Head of caudate nucleus (tissue), 42 donors: ENCODE measurements at regions not wholly inside any gene's neighbourhood (a gene's known extent, or its start where the extent isn't known, plus 50 kb on each side); places are given as distances from the start of the nearest gene placed in this dataset.
A peak's percentile ranks its signal among the peaks of the same experiment; 100 is the strongest.

Source experiments
- DNase-seq, 42 donors: peaks; one replicate each; pipeline versions ENCODE4 v3.0.0 to v3.0.0-alpha.2; 2020 to 2021; ENCODE audit warnings: mixed read lengths in 7 of 42
- intact Hi-C: fragments of 100-400 bp; cut with DNase I; formaldehyde crosslinking; loops from one replicate; pipeline ENCODE4 v1.15.0; 2022

DNA sequence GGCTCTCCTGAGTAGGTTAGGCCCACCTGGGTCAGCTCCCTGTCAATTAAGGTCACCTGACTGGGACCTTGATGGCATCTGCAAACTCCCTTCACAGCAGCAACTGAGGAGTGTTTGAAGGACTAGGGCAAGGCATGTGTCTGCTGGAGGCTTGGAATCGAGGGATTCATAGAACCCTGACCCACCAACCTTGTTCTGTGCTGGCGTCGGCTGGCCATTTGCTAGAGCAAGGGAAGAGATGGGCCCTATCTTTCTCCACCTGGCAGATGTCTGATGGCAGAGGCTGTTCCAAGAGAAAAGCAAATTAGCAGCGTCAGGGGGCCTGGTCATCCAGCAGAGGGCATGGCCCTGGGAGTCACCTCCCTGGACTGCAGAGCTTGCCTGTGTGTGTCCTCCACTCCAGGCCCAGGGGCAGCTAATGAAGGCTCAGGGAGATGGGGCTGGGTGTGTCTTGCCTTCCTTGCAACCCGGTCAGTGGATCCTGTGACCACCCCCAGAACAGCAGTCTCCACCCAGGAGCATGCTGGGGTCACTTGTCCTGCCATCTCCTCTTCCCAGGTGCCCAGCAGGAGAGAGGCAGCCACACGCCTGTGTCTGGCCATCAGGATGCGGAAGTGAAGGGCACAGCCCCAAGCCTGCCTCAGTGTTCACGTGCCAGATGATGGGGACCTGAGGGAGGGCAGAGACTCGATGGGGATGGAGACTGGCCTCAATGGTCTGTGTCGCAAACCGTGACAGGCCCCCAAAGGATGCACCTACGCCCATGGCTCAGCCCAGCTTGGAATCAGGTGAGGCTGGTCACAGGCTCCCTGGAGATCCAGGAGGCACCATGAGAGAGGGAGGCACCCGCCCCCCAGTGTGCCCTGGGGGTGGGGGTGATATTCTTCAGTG, 53.9 kb downstream of the BARX1 start:
- intact Hi-C loops, result no loop called here
- peak in 17 of 42 donors; percentile 0 to 37 (median 9) for DNase-seq

DNA sequence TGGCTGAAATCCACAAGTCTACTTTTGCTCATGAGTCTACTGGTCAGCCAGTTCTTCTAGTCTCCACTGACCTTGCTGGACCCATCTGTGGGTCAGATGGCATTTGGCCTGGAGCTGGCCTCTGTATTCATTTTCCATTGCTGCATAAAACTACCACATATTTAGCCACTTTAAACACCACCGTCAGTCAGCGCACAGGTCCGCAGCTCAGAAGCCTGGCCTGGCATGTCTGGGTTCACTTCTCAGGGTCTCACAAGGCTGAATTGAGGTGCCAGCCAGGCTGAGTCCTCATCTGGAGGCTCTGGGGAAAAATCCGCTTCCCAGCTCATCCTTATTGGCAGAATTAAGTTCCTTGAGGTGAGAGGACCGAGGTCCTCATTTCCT, 54.7 kb downstream of the BARX1 start:
- peak in 13 of 42 donors; percentile 0 to 27 (median 8) for DNase-seq
- intact Hi-C loops, result no loop called here

DNA sequence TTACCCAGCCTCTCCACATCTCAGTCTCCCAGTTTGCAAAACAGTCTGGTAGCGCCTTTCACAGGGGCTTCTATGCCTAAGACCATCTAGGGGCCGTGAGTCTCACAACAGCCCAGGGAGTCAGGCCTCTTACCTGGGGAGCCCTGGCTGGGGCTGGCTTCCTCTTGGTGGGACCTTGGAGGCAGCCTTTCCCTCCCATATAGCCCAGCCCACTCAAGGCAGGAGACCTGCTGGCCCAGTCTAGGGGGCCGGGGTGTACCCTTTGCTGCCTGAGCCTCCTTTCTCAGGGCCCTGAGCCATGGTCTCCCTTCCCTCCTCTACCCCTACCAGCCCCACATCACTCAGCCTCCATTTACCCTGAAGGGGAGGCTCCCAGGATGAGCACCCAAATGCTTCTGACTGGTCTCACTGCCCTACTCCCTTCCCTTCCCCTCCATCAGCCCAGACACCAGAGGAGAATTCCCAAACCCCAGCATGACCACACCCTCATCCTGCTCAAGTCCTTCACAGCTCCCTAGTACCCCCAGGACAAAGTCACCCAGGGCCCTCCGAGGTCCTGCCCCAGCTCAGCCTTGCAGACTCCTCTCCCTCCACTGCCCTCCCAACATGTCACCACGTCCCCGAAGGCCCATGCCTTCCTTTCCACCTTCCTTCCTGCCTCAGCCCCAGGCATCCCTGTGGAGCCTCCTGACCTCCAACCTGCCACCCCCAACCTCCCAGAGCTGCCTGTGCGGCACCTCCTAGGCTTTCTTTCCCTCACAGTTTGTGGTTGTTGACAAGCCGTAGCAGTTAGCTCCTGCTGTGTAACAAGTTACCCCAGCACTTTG, 55.3 kb downstream of the BARX1 start:
- intact Hi-C loops, result no loop called here
- DNase-seq, result peak in 18 of 42 donors; percentile 1 to 34 (median 6)

DNA sequence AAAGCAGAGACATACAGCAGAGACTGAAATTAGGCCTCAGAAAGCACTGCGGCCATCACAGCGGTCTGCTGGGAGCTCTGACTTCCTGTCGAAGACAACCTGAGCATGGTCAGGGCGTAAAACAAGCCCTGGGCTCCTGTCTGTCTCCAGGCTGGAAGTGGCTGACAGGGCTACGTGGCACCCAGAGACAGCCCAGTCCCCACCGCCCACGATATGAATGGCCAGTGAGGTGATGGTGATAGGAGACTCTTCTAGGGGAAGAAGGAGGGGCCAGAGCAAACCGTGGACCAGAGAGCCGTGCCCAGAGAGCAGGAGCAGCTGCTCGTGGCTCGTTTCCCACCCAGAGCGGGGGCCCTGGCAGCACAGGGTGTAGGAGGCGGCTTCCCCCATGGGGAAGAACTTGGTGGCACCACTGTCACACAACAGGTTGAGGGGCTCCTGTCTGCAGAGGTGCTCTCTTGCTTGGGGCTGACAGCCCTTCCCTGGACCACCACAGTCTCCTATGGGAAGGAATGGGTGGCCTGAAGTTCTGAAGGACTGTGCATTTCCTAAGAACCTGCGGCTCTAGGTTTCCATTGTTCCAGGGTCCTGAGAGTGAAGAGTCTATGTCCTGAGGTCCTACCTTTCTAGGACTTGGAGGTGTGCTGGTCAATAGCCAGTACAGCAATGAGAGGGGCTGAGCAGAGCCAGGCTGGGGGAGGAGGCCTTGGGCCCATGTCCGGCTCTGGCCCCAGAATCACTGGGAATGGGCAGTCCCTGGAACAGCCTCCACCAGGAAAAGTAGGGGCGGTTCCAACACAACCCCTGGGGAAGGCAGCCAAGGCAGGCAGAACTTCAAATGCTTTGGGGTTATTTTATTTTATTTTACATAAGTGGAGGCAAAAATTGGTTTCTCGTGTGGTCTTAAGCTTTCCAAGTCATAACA, 56.4 kb downstream of the BARX1 start:
- DNase-seq, result peak in 13 of 42 donors; percentile 1 to 32 (median 10)
- intact Hi-C loops, result no loop called here

DNA sequence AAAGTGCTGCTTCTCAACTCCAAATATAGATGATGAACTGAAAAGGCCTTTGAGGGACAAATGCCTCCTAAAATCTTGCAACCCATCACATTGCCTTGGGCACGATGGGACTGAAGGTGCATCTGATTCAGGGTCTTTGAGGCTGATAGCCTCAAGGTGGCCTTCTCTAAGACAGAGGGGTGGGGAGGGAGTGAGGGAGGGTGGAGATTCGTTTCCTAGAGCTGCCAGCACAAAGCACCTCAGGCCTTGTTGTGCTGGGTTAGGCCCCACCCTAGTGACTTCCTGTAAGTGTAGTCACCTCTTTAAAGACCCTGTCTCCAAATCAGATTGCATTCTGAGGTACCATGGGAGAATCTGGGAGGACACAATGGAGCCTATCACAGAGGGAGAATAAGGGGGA, 57.1 kb downstream of the BARX1 start:
- intact Hi-C loops, result no loop called here
- DNase-seq, result peak in 5 of 42 donors; percentile 1 to 11 (median 4)

DNA sequence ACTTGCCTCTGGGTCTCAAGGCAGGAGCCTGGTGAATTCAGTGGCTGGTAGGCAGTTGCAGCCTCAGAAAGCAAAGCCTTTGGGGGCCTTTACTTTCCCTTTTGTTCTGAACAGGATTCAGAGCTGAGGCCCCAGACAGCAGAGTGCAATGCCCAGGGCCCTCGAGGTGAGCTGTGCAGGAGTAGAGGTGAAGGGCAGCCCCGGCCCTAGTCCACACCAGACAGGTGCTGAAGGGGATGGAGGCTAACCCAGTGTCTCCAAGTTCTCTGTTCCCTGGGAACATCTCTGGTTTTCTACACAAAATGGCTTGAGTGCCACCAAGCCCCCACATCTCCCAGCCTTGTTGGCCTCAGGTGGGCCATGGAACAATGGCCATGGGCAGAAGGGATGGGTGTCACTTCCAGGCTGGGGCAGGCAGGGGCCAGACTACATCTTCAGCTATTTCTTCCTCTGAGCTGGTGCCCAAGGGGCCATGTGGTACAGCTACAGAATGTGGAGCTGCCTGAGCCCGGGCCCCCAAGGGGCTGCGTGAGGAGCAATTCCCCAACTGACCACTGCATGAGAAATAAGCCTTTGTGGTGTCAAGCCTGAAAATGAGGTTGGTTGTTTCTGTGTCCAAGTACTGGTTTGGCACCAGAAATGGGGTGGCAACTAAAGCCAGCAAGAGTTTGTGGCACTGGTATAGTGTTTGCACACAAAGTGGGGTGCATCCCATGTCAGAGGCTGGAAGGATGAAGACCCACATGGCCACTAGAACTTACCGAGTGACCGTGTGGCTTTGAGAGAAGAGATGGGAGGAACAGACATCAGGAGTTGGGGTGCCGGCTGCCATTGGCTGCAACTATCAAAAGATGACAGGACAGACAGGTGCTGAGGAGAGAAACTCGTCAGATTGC, 57.8 kb downstream of the BARX1 start:
- peak in 8 of 42 donors; percentile 4 to 35 (median 9) for DNase-seq

DNA sequence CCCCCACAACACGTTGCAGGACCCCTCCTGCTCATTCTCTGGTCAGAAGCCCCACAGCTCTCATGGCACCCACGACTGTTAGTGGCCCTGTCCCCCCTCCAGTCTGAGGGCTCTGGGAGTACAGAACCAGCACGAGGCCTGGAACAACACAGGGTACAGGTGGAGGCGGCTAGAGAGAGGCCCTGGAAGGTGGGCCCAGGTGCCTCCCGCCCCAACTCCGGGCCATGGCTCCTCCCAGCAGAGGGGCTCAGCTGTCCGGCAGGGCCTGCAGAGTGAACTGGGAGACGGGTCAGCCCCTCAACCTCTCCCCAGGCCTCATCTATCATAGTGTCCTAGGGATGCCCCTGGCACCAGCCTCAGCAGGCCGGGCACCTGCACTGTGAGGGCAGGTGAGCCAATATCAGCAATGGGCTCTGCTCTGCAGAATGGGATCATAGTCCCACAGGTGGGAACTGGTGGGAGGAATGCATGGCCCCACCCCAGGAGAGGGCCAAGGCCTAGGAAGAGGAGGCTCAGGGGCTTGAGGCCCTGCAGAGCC, 58.6 kb downstream of the BARX1 start:
- peak in 7 of 42 donors; percentile 1 to 27 (median 14) for DNase-seq
- intact Hi-C loops, result no loop called here

More for the DNA sequence above, 57.8 kb downstream of the BARX1 start:
- intact Hi-C loops, result no loop called here

DNA sequence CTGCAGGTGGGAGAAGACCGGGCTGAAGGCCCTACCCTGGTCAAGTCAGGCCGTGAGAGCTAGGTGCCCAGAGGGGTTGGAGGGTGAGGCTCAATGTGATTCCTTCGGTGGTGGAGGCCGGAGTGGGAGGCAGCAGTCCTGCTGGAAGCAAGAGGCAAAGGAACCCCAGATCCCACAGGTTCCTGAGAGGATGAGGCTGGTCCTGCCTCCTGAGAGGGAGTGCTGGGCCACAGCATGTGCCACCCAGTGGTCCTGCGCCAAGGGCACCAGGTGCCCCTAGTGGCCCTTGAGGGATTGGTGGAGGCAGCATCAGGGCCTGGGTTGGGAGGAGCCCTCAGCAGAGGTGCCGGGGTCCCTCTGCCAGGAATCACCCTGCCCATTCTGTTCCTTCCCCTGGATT, 59.1 kb downstream of the BARX1 start:
- peak in 6 of 42 donors; percentile 6 to 36 (median 13) for DNase-seq
- intact Hi-C loops, result no loop called here

DNA sequence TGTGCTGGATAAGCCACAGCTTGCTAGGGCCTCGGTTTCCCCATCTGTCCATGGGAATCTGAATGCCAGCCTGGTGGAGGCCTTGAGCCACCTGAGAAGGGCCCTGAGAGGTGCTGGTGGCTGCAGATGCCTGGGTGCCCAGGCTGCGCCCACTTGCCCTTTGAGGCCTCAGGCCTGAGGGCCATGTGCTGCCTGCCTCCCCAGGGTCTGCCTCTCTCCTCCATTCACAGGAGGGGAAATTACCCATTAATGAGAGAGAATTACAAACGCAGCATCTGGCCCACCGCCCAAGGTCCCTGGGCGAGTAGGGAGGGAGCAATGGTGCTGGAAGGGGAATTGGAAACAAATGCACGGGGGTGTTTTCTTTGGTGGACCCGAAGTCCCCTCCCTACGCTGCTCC, 59.6 kb downstream of the BARX1 start:
- DNase-seq, result peak in 6 of 42 donors; percentile 6 to 29 (median 18)
- intact Hi-C loops, result no loop called here

DNA sequence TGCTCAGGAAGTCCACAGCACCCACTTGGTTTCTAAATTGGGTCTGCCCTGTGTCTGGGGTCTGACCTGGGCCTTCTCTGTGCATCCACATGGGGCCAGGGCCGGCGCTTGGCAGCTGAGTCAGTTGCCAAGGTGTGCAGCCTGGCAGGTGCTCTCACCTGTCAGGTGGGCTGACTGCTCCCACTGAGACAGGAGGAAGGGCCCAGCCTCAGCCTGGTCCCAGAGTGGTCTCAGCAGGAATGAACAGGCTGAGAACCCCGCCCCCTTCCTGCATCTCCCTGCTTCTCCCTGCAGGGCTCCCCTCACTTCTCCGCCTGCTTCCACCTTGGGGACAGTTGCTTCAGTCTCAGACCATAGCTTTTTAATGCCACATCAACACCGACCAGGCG, 60.5 kb downstream of the BARX1 start:
- intact Hi-C loops, result no loop called here

DNA sequence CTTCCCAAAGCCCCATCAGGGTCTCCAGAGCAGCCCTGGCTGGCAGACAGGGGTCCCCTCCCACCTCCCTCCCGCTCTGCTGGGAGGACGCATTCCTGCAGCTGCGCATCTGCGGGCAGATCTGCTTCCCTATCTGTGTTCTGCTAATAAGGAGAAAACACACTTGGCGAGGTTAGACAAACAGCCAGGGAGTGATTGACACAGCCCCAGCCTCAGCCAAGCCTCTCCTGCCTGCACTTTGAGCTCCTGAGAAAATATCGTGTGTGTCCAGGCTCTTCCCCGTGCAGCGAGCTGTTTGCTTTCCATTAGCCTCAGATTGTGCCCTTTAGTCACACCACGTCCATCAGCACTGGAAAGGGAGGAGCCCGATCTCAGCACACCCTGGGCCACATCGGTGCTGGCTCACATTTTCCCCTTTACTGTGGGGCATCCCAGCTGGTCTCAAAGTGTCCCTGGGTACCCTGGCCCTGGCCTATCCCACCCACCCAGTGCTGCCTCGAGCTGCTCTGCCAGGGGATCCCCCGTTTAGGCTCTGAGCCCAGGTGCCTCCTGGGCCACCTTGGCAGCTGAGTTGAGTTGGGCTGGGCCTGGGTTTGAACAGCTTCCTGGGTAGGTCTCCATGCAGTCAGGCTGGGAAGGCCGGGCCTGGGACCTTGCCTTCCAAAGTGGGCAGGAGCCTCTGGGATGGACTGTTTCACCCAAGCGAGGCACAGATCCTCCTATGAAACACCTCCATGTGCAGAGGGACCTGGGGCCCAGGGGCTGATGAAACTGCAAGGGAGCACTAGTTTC, 61.1 kb downstream of the BARX1 start:
- intact Hi-C loops, result no loop called here
- DNase-seq, result peak in 7 of 42 donors; percentile 5 to 35 (median 19)

More for the DNA sequence above, 60.5 kb downstream of the BARX1 start:
- DNase-seq, result peak in 4 of 42 donors; percentile 6 to 25 (median 15)

DNA sequence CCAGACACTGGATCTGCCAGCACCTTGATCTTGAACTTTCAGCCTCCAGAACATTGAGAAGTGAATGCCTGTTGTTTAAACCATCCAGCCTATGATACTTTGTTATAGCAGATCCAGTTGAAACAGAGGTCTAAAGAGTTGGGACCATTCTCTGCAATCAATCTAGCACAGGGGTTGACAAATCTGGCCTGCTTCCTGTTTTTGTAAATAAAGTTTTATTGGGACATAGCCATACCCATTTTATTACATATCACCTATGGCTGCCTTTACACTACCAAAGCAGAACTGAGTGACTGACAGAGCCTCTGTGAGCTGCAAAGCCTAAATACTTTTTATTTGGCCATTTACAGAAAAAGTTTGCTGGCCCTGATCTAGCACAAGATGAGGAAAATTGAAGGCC, 62.0 kb downstream of the BARX1 start:
- DNase-seq, result no peak
- intact Hi-C loops, result no loop called here

DNA sequence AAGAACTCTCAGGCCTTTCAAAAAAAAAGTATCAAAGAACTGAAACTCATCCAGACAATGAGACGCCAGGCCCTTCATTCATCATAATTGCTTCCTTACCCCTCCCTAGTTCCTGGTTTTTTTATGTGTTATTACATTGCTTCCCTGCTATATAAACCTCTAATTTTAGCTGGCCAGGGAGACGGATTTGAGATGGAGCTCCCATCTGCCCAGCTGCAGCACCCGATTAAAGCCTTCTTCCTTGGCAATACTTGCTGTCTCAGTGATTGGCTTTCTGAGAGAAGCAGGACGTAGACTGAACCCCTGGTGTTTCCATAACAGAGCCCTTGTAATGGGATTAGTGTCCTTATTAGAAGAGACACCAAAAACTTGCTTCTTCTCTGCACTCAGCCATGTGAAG, 62.4 kb downstream of the BARX1 start:
- peak in 1 of 42 donors; percentile 14 for DNase-seq
- intact Hi-C loops, result no loop called here

DNA sequence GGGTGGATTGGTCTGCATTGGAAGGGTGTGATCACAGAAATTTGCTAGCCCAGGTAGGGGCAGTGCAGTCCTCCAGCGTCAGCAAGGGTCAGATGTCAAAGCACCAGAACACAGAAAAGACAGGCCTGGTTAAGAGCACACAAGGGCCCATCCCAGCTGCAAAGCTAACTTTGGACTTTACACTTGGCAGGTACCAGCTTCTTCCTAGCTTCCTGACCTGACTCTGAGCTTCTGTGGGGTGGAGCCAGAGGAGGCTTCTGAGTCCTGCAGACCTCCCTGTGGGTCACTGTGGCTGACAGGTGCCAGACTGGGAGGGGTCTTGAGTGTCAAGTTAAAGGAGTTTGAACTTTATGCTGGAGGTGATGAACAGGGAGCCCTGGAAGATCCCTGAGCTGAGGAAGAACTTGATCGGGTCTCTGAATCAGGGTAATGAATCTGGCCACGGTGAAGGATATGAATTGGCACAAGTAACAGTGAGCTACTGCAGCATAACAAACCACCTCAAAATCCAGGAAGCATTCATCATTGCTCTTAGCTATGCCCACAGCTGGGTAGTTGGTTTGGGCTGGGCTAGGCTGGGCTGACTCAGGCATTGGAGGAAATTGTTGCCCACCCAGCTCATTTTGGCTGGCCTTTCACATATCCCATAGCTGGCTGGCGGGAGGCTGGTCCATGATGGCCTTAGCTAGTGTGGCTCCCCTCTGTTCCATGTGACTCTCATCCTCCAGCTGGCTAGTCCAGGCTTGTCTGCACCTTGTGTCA, 63.4 kb downstream of the BARX1 start:
- intact Hi-C loops, result no loop called here
- DNase-seq, result peak in 3 of 42 donors; percentile 3 to 34 (median 4)

DNA sequence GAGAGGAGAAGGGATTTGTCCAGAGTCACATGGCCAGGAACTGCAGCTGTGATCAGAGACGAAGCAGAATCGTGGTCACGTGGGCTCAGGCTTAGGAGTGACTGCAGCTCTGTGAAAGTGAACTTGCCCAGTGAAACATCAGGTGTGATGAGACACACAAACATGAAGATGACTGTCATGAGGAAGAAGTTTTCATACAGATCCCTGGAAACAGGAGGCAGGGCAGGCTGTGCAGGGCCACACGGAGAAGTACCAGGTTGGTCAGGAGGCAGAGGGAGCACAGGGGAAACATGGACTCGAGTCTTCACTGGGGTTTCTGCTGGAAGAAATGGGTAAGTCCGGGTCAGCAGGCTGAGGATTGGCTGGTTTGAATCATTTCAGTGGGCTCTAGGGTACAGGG, 64.1 kb downstream of the BARX1 start:
- peak in 2 of 42 donors; percentile 9 to 18 for DNase-seq
- intact Hi-C loops, result no loop called here

DNA sequence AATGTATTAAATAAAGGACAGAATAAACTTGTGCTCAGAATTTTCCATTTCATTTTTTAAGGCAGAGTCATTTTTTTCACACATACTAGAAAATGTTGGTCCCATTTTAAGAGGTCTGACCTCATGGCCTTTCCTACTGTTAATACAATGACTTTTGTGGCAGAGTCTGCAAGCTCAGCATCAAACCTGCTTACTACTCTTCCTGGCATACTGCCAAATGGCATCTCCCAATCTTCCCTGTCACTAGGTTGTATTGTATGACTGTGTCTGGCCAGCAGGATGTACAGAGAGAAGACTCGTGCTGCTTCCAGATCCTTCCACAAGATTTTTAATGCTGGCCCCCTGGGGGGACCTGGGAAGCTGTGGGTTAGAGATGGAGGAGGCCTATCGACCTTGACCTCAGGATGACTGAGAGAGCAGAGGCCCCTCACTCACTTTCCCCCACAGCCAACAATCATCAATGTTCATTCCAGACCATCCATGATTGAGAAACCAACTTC, 64.7 kb downstream of the BARX1 start:
- intact Hi-C loops, result no loop called here
- DNase-seq, result peak in 1 of 42 donors; percentile 20
